Peyer's patch (tissue), 4 donors: ENCODE measurements at regions not wholly inside any gene's neighbourhood (a gene's known extent, or its start where the extent isn't known, plus 50 kb on each side); places are given as distances from the start of the nearest gene placed in this dataset.

Source experiments
- CTCF ChIP-seq, 6 experiments: fragments of 450-650 bp in 4 of 6; fragments of 200-600 bp in 2 of 6; sonication (generic) in 1 of 6; IDR thresholded peaks; one replicate each; pipeline ENCODE4 v1.5.1; 2017 to 2019; ENCODE audit warnings: antibody characterized with exemption in 6 of 6, mild to moderate bottlenecking in 3 of 6, moderate library complexity in 1 of 6
- POLR2A ChIP-seq, 2 donors: fragments of 450-650 bp; IDR thresholded peaks; one replicate each; pipeline ENCODE4 v1.5.1; 2017; ENCODE audit warnings: antibody characterized with exemption in 2 of 2, mild to moderate bottlenecking in 2 of 2, moderate library complexity in 2 of 2

- TF ChIP-seq CTCF (IDR thresholded peaks at IDR 0.05) (no peak), POLR2A (IDR thresholded peaks at IDR 0.05) (no peak)
These were observed 1718.8 kb upstream of the PCDH10 start for GRCh38 chr4:131430302-131430701.
